LHCN-M2 (cell line): ENCODE measurements at regions not wholly inside any gene's neighbourhood (a gene's known extent, or its start where the extent isn't known, plus 50 kb on each side); places are given as distances from the start of the nearest gene placed in this dataset.
"Not testable (repeated sequence)": the region's sequence is repeated elsewhere in the genome, so short reads cannot be mapped to it uniquely, and the experiment has no call there.

Source experiments
- DNase-seq: peaks from one replicate; pipeline ENCODE4 v3.0.0-alpha.2; 2012; ENCODE audit warnings: low read depth

GRCh38 chr9:92242260-92243136 is 51.0 kb downstream of the IARS1 start:
- DNase-seq: peak; percentile 91

DNA sequence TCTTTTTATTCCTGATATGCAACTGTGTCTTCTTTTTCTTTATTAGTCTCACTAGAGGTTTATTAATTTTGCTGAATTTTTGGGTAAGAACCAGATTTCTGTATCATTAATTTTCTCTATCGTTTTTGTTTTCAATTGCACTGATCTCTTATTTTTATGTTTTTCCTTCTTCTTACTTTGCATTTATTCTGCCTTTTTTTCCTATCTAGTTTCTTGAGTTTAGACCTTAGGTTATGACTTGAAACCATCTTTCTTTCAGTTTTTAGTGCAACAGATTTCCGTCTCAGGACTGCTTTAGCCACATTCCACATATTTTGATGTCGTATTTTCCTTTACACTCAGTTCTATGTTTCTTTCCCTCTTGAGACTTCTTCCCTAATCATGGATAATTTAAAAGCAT is 56.6 kb downstream of the IARS1 start:
- DNase-seq: no peak

DNA sequence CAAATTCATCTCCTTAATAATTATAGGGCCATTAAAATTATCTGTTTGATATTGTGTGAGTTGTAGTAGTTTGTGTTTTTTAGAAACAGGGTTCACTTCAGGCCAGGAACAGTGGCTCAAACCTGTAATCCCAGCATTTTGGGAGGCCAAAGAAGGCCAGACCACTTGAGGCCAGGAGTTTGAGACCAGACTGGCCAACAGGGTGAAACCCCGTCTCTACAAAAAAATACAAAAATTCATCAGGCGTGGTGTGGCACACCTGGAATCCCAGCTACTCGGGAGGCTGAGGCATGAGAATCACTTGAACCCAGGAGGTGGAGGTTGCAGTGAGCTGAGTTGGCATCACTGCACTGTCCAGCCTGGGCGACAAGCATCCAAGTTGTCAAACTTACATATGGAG is 57.0 kb downstream of the IARS1 start:
- no peak for DNase-seq

DNA sequence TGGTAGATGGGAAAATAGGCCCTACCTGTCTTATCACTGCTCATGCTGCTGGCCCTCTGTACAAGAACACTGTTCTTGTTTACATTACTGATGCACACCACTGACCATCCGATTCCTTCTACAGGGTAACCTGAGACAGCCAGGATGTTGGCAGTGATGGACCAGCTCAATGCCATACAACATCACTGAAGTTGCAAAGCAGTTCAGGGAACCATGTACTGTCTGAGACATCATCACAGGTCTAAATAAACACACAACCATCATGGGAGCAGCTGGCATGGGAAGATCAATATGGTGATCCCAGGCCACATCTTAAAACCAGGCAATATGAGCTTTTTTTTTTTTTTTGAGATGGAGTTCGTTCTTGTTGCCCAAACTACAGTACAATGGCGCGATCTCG is 59.0 kb downstream of the IARS1 start:
- no peak for DNase-seq

DNA sequence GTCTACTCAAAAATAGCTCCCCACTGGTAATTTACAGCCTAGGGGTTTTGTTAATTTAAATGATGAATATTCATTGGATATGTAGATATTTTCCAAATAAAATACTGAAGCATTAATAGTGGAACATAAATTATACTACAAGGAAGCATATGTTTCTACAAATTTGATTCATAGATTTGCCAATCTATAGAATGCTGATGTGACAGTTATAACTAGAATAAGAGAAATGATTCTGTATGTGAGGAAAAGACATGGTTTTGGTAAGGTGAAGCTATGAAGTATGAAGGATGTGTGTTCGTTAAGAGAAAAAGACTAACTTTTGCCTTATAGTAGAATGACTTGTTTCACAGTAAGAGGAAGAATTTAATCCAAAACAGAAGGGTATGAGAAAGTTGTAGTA is 61.3 kb downstream of the IARS1 start:
- no peak for DNase-seq

DNA sequence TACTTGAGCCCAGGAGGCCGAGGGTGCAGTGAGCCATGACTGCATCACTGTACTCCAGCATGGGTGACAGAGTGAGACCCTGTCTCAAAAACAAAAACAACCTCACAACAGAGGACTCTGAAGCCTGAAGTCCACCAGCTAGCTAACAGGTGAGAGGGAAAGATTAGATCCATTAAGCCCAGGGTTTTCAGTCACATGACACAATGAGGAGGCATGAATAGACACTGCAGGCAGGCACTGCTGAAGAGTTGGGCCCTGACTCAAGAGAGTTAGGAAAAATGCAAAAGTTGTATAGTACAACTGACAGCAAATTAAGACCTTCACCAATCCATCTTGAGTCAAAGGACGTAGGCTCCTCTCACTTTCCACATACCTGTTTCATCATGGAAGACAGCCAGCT is 64.9 kb downstream of the IARS1 start:
- DNase-seq: no peak

DNA sequence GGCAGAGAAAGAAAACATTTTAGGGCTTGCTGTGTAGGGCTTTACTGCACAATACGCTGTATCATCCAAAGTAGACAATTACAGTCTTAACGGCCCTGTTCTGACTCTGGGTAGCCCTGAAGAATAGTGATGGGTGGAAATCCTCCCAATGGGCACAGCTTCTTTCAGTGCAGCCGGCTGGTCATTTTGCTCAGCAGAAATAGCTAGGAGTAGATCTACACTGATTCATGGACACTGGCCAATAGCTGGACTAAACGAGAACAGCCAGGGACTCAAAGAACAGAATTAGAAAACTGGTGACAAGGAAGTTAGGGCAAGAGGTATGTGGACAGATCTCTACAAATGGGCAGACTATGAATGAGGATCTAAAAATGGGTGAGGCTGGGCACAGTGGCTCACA is 69.3 kb downstream of the IARS1 start:
- DNase-seq: no peak

DNA sequence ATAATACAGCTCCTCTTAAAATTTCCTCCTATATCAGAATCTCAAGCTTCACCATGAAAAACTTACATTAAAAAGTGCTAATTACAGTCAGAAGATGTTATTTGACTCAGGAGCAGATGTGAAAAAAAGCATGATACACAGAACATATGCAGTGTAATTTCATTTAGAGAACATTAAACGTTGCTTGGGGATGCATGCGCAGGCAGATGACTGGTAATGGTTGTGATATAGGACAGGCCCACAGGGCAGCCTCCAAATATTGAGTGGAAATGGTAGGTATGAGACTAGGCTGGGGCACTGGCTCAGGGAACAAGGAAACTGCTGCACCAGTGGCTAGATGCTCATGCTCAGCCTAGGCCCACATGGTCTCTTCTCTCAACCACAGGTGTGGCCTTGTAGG is 69.7 kb downstream of the IARS1 start:
- no peak for DNase-seq

DNA sequence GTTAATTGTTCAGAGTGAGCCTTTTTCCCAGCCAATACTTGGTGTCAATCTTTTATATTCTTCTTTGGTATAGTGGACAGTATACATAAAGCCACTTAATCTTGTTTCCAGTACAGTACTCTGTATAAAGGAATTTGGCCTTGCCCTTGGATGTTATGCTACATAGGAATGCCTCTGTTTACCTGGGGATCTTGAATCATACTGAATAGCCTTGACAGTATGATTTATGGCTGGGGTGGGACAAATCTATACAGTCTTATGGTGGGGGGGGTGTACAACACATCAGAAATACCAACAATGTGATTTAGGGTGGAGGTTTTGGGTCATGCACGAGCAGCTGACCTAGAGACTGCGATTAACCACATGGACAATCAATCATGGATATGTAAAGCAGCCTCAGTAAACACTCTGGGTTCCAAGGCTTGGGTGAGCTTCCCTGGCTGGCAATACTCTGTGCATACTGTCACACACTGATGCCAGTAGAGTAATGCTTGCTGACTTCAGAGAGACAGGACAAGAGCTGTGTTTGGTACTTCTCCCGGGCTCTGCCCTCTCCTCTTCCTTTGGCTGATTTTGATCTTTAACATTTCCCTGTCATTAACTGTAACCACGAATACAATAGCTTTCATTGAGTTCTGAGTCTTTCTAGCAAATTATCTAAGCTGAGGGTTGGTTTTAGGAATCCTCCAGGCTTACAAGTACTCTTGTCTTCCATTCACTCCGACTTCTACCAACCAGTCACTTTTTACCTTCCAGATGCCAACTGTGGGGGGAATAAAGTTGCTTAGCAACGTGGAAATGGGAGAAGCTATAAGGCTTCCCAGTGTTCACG is 84.6 kb downstream of the IARS1 start:
- DNase-seq: no peak

- DNase-seq: peak; percentile 26
Measured at GRCh38 chr9:92206488-92206887, 87.0 kb downstream of the IARS1 start.

- DNase-seq: not testable (repeated sequence)
Measured at GRCh38 chr9:92203887-92204286, 88.7 kb upstream of the SPTLC1 start.

- not testable (repeated sequence) for DNase-seq
Measured at GRCh38 chr9:92198237-92198636, 83.0 kb upstream of the SPTLC1 start.

GRCh38 chr9:92196909-92197308 is 81.7 kb upstream of the SPTLC1 start:
- peak; percentile 59 for DNase-seq

DNA sequence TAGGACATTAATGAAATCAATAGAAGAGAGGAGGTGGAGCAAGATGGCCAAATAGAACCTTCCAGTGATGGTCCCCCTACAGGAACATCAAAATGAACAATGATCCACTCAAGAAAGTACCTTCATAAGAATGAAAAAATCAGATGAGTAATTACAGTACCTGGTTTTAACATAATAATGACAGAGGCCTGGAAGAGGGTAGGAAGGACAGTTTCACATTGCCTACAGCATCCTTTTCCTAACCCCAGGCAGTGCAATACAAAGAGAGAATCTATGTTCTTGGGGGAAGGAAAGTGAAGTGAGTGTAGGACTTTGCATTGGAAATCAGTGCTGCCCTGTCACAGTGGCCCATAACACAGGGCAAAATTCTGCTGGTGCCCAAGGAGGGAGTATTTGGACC is 81.2 kb upstream of the SPTLC1 start:
- DNase-seq: no peak

GRCh38 chr9:92191801-92192200 is 76.6 kb upstream of the SPTLC1 start:
- no peak for DNase-seq

DNA sequence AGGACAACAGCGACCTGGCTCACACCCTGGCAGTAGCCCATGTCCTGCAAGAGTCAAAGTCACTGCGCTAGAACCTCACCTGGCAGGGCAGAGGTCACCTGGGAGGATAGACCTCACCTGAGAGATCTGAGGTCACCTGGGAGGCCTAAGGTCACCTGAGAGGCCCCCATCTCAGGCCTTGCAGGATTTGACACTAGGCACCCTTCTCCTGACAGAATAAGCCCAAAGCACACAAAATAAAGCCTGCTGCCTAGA is 75.2 kb upstream of the SPTLC1 start:
- DNase-seq: no peak

DNA sequence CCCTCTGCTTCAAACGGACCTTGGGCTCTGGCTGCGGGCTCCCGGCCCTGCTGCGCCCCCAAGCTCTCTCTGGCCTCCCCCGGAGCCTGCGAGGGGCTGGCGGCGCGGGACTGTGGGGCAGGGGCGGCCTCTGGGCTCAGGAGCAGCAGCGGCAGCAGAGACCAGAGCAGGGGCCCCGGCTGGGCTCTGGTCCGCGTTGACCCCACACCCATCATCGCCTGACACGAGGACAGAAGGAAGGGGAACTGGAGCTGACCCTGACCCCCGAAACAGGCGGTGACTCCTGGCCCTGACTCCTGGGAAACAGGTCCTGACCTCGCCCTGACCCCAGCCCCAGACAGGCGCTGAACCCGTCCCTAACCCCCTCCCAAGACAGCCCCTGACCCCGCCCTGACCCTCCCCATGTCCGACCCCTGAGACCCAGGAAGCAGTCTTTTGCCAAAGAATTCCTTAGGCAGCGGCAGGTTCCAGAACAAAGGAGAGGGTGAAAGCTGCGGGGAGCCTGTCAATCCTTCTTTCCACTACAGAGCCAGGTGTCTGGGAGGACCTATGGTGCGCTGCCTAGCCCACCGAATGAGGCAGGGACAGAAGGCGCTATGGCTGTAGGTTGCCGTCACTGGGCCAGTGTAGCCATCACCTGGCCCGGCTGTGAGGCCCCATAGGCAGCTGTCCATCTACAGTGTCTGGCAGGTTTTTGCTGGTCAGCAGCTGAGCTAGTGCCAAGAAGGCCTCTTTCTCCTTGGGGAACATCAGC is 74.7 kb upstream of the SPTLC1 start:
- no peak for DNase-seq

DNA sequence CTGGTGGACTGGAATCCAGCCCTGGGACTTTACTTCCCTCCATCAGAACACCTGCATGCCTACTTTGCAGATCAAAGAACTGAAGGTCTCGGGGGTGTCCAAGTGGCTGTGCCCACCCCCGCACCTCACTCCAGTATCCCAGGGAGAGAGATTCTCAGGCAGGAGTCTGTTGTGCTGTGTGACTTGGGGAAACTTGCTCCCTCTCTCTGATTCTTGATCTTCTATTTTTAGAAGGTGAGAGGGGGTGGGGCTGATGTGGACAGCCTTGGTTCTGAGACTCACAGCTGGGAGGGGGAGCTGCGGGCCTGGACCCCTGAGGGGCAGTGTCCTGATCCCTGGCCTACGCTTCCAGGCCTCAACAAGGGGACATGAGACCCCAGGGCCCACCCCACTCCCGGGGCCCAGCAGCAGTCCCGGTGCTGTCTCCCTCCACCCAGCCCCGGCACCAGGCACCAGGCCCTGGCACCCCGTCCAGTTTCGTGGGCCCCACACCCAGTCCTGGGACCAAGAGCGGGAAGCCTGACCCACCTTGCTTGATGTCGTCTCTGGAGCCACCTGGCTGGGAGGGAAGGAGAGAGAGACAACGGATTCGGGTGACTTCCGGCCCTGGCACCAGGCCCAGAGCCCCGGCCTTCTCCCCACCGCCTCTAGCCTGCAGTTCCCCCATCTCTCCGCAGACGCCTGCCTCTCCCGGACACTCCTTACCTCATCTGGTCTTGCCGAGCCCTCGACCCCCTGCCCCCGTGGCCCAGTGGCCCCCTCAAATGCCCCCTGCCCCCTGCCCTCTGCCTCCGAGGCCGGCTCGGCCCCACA is 74.0 kb upstream of the SPTLC1 start:
- DNase-seq: no peak

GRCh38 chr9:92187989-92188714 is 72.9 kb upstream of the SPTLC1 start:
- no peak for DNase-seq

DNA sequence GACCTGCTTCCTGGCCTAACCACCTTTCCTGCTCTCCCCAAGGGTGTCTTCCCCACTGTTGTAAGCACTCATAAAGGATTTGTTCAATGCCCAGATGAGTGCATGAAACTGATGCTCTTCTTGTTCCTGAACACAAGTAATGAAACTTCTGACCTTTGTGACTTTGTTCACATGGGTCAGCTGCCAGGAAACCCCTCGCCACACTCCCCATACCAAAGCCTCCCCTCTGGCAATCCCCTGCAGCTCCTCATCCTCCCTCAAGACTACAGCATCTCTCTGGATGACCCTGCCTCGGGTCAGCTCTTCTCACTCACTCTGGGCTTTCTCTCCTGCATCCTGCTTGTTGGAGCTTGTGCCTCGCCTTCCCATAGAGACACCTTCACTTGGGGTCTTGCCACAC is 72.2 kb upstream of the SPTLC1 start:
- DNase-seq: no peak

DNA sequence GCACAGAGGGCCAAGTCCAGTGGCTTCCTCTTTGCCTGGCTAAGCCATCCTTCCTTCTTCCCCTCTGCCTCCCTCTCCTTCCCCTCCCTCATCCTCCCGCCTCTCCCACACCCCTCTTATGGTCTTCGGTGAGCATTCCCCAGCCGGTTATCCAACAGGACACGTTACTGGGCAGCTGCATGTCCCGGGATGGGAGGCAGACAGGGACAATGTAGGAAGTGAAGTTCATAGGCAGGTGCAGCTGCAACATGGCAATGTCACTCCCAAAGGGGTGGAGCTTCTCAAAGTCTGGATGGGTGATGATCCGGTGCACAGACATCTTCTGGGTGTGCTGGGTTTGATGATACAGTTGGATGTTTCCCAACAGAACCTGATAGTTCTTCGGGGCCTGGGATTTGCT is 71.4 kb upstream of the SPTLC1 start:
- peak; percentile 50 for DNase-seq
